DLD1 (cell line): ENCODE measurements at regions not wholly inside any gene's neighbourhood (a gene's known extent, or its start where the extent isn't known, plus 50 kb on each side); places are given as distances from the start of the nearest gene placed in this dataset.

Experiments used
- in situ Hi-C: cut with HindIII; loops from 2 replicates; pipeline ENCODE4 v1.10.0; 2017; ENCODE audit warnings: low sequenced_read_pairs

- in situ Hi-C loops: no loop called here
These were observed 122.2 kb upstream of the IGF1 start for GRCh38 chr12:102602521-102602920.

GRCh38 chr12:102601621-102602020 lies 121.3 kb upstream of the IGF1 start:
- in situ Hi-C loops: no loop called here

- in situ Hi-C loops: no loop called here
These were observed 116.3 kb upstream of the IGF1 start for GRCh38 chr12:102596687-102597086.

GRCh38 chr12:102596031-102596430 lies 115.7 kb upstream of the IGF1 start:
- in situ Hi-C loops: no loop called here

GRCh38 chr12:102595315-102595714 lies 115.0 kb upstream of the IGF1 start:
- in situ Hi-C loops: no loop called here

- in situ Hi-C loops: no loop called here
These were observed 112.8 kb upstream of the IGF1 start for GRCh38 chr12:102593134-102593533.

- in situ Hi-C loops: no loop called here
These were observed 111.8 kb upstream of the IGF1 start for GRCh38 chr12:102592134-102592533.

- in situ Hi-C loops: no loop called here
These were observed 92.9 kb upstream of the IGF1 start for GRCh38 chr12:102573237-102573636.

GRCh38 chr12:102571889-102572288 lies 91.5 kb upstream of the IGF1 start:
- in situ Hi-C loops: no loop called here

- in situ Hi-C loops: no loop called here
These were observed 89.9 kb upstream of the IGF1 start for GRCh38 chr12:102570256-102570655.

GRCh38 chr12:102569803-102570202 lies 89.4 kb upstream of the IGF1 start:
- in situ Hi-C loops: no loop called here

GRCh38 chr12:102568276-102568675 lies 87.9 kb upstream of the IGF1 start:
- in situ Hi-C loops: no loop called here

- in situ Hi-C loops: no loop called here
These were observed 86.9 kb upstream of the IGF1 start for GRCh38 chr12:102567031-102567985.

GRCh38 chr12:102565555-102565954 lies 85.2 kb upstream of the IGF1 start:
- in situ Hi-C loops: no loop called here

GRCh38 chr12:102564026-102564425 lies 83.7 kb upstream of the IGF1 start:
- in situ Hi-C loops: no loop called here

- in situ Hi-C loops: no loop called here
These were observed 82.6 kb upstream of the IGF1 start for GRCh38 chr12:102562836-102563425.

- in situ Hi-C loops: no loop called here
These were observed 70.8 kb upstream of the IGF1 start for GRCh38 chr12:102551186-102551585.

GRCh38 chr12:102549691-102550090 lies 69.3 kb upstream of the IGF1 start:
- in situ Hi-C loops: no loop called here

GRCh38 chr12:102548543-102548942 lies 68.2 kb upstream of the IGF1 start:
- in situ Hi-C loops: no loop called here

- in situ Hi-C loops: no loop called here
These were observed 63.4 kb upstream of the IGF1 start for GRCh38 chr12:102543494-102544485.

- in situ Hi-C loops: no loop called here
These were observed 62.6 kb upstream of the IGF1 start for GRCh38 chr12:102542816-102543440.
